ENCODE measurements at regions not wholly inside any gene's neighbourhood (a gene's known extent, or its start where the extent isn't known, plus 50 kb on each side); places are given as distances from the start of the nearest gene placed in this dataset.

- peak; percentile 1 for DNase-seq
Measured at GRCh38 chr5:70307064-70307463, 108.1 kb upstream of the GTF2H2C_2 start.

All from activated gamma-delta T cell treated with Interleukin-2 at 50 U/mL for 16 hours (primary cell).